ENCODE measurements at regions not wholly inside any gene's neighbourhood (a gene's known extent, or its start where the extent isn't known, plus 50 kb on each side); places are given as distances from the start of the nearest gene placed in this dataset.
"Not testable (repeated sequence)": the region's sequence is repeated elsewhere in the genome, so short reads cannot be mapped to it uniquely, and the experiment has no call there.

DNA sequence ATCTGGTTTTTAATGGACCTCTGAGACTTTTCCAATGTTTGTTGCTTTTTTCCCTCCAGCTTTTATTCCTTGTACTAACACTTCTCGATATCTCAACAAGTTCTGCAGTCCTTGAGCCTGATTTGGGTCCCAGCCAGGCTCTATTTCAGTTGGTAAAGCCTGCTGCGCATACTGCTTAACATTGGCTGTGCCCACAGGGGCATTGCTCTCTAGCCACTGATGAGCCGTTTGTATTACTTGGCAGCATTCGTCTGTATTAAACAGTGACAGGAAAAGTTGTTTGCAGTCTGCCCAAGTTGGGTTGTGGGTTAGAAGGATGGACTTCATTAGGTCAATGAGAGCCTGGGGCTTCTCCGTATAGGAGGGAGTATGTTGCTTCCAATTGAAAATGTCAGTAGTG, 59.6 kb upstream of the XAGE1B start:
- no peak overlapping the region for H3K4me3 ChIP-seq (ENCODE audit: low read depth, low read length, poor library complexity, severe bottlenecking)
- H3K9me3 ChIP-seq (ENCODE audit: low read length) = no peaks in the 10 kb centered on the region
- H3K36me3 ChIP-seq (ENCODE audit: insufficient read depth, low read length) = no peaks in the 10 kb centered on the region
- no peaks in the 10 kb centered on the region for H3K4me1 ChIP-seq (ENCODE audit: insufficient read depth, low read length, severe bottlenecking)
- no peaks in the 10 kb centered on the region for H3K27me3 ChIP-seq (ENCODE audit: insufficient read depth, low read length)
- TF ChIP-seq, protein P1, sequence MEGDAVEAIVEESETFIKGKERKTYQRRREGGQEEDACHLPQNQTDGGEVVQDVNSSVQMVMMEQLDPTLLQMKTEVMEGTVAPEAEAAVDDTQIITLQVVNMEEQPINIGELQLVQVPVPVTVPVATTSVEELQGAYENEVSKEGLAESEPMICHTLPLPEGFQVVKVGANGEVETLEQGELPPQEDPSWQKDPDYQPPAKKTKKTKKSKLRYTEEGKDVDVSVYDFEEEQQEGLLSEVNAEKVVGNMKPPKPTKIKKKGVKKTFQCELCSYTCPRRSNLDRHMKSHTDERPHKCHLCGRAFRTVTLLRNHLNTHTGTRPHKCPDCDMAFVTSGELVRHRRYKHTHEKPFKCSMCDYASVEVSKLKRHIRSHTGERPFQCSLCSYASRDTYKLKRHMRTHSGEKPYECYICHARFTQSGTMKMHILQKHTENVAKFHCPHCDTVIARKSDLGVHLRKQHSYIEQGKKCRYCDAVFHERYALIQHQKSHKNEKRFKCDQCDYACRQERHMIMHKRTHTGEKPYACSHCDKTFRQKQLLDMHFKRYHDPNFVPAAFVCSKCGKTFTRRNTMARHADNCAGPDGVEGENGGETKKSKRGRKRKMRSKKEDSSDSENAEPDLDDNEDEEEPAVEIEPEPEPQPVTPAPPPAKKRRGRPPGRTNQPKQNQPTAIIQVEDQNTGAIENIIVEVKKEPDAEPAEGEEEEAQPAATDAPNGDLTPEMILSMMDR (IDR thresholded peaks at IDR 0.05; ENCODE audit: low read length) = no peak
- TF ChIP-seq EZH2 (IDR thresholded peaks at IDR 0.05; ENCODE audit: borderline replicate concordance, low read length) = no peak
- H3K4me2 ChIP-seq (ENCODE audit: low read length) = no peak overlapping the region
- no peak overlapping the region for H3K27ac ChIP-seq (ENCODE audit: low read depth, low read length, poor library complexity, severe bottlenecking)
- no peaks in the 10 kb centered on the region for H4K20me1 ChIP-seq (ENCODE audit: insufficient read depth, low read length)
- no peaks in the 10 kb centered on the region for H3F3A ChIP-seq (ENCODE audit: insufficient read depth, low read length)
- no peaks in the 10 kb centered on the region for H3K9me2 ChIP-seq (ENCODE audit: low read depth, low read length)
- H2AFZ ChIP-seq (ENCODE audit: low read length) = no peak overlapping the region
- H3K9ac ChIP-seq (ENCODE audit: low read length) = no peak overlapping the region
- no peaks in the 10 kb centered on the region for H3K79me2 ChIP-seq (ENCODE audit: insufficient read depth, low read length)

DNA sequence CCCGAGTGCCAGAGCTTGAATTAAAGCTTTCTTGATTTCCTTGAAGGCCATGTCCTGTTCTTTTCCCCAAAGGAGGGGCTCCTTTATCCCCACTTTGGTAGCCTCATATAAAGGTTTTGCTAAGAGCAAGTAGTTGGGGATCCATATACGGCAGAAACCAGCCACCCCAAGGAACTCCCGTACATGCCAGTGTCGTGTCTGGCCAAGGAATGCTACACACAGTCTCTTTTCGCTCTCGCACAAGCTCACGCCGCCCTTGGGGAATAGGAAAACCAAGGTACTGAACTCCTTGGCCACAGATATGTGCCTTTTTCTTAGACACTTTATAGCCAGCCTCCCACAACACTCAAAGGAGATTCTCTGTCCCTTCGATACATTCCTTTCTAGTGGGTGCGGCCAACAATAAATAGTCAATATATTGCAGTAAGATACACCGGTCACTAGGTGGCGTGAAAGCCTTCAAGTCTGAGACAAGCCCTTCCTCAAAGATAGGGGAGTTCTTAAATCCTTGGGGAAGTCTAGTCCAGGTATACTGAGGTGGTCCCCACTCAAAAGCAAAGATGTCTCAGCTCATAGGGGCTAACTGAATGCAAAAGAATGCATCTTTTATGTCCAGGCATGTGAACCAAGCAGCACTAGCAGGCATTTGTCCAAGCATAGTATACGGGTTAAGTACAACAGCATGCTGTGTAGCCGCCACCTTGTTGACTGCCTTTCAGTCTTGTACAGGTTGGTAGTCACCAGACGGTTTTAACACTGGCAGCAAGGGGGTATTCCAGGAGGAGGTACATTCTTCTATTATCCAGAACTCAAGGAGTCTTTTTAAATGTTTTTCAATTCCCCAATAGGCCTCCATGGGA, 57.8 kb upstream of the XAGE1B start:
- Histone ChIP-seq H3K36me3 (ENCODE audit: insufficient read depth, low read length) (no peaks in the 10 kb centered on the region), H2AFZ (ENCODE audit: low read length) (no peak overlapping the region), H3K79me2 (ENCODE audit: insufficient read depth, low read length) (no peaks in the 10 kb centered on the region), H3K9me3 (ENCODE audit: low read length) (no peaks in the 10 kb centered on the region), H3K27me3 (ENCODE audit: insufficient read depth, low read length) (no peaks in the 10 kb centered on the region), H3K4me2 (ENCODE audit: low read length) (no peak overlapping the region), H3F3A (ENCODE audit: insufficient read depth, low read length) (no peaks in the 10 kb centered on the region), H3K4me3 (ENCODE audit: low read depth, low read length, poor library complexity, severe bottlenecking) (no peak overlapping the region), H3K27ac (ENCODE audit: low read depth, low read length, poor library complexity, severe bottlenecking) (no peak overlapping the region), H3K4me1 (ENCODE audit: insufficient read depth, low read length, severe bottlenecking) (no peaks in the 10 kb centered on the region), H3K9me2 (ENCODE audit: low read depth, low read length) (no peaks in the 10 kb centered on the region), H4K20me1 (ENCODE audit: insufficient read depth, low read length) (no peaks in the 10 kb centered on the region), H3K9ac (ENCODE audit: low read length) (no peak overlapping the region)
- TF ChIP-seq EZH2 (IDR thresholded peaks at IDR 0.05; ENCODE audit: borderline replicate concordance, low read length) = no peak
- TF ChIP-seq, protein P1 (IDR thresholded peaks at IDR 0.05; ENCODE audit: low read length) = peak; percentile 63

DNA sequence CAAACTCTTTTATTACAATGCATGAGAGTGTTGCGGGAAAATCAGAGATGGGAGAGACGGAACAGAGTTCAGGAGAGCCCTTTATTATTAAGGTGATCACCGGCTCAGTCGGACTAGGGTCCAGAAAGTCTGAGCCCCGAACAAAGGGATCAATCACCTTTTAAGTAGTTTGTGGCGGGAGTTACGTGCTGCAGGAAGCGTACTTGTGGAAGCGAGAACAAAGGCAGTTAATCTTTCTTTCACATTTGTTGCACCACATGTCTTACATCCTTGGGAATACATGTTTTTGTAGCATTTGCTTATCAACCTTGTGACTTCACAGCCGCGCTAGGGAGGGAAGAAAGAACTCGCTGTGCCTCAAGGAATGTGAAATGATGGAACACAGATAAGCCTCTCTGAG, 51.3 kb upstream of the XAGE1B start:
- H3K27me3 ChIP-seq (ENCODE audit: insufficient read depth, low read length); H3K4me2 ChIP-seq (ENCODE audit: low read length); H3K9ac ChIP-seq (ENCODE audit: low read length); H2AFZ ChIP-seq (ENCODE audit: low read length); H3K9me2 ChIP-seq (ENCODE audit: low read depth, low read length); H3K4me3 ChIP-seq (ENCODE audit: low read depth, low read length, poor library complexity, severe bottlenecking); H3K27ac ChIP-seq (ENCODE audit: low read depth, low read length, poor library complexity, severe bottlenecking); H3F3A ChIP-seq (ENCODE audit: insufficient read depth, low read length); H4K20me1 ChIP-seq (ENCODE audit: insufficient read depth, low read length); H3K9me3 ChIP-seq (ENCODE audit: low read length); H3K36me3 ChIP-seq (ENCODE audit: insufficient read depth, low read length); H3K4me1 ChIP-seq (ENCODE audit: insufficient read depth, low read length, severe bottlenecking); H3K79me2 ChIP-seq (ENCODE audit: insufficient read depth, low read length): not testable (repeated sequence)
